RWPE2 (cell line): ENCODE measurements at regions not wholly inside any gene's neighbourhood (a gene's known extent, or its start where the extent isn't known, plus 50 kb on each side); places are given as distances from the start of the nearest gene placed in this dataset.

Experiments used
- ATAC-seq: fragments of 200-7000 bp; cut with Tn5 transposase; 3 replicates; pipeline ENCODE4 v1.9.1; 2021; ENCODE audit warnings: low read depth
- DNase-seq: peaks from one replicate; pipeline ENCODE4 v3.0.0-alpha.2; 2020; ENCODE audit warnings: low spot score
- H3K27ac ChIP-seq: fragments of 450-650 bp; 2 replicates; pipeline ENCODE4 v1.5.1; 2017; ENCODE audit warnings: mild to moderate bottlenecking; ENCODE audit not compliant: poor library complexity, severe bottlenecking
- H3K27me3 ChIP-seq: fragments of 250-450 bp; sonication (Bioruptor Pico); 2 replicates; pipeline ENCODE4 v1.5.1; 2021; ENCODE audit warnings: mild to moderate bottlenecking, moderate library complexity; ENCODE audit not compliant: insufficient read depth, poor library complexity, severe bottlenecking
- H3K36me3 ChIP-seq: fragments of 250-450 bp; sonication (Bioruptor Pico); 2 replicates; pipeline ENCODE4 v1.5.1; 2020; ENCODE audit warnings: low read depth, mild to moderate bottlenecking, moderate library complexity
- H3K4me1 ChIP-seq: fragments of 250-450 bp; sonication (Bioruptor Pico); 2 replicates; pipeline ENCODE4 v1.5.1; 2021; ENCODE audit warnings: mild to moderate bottlenecking, moderate library complexity; ENCODE audit not compliant: insufficient read depth, poor library complexity, severe bottlenecking
- H3K4me3 ChIP-seq: fragments of 250-450 bp; sonication (Bioruptor Pico); 2 replicates; pipeline ENCODE4 v1.5.1; 2021; ENCODE audit warnings: mild to moderate bottlenecking, moderate library complexity; ENCODE audit not compliant: severe bottlenecking
- H3K9me3 ChIP-seq: fragments of 250-450 bp; sonication (Bioruptor Pico); 2 replicates; pipeline ENCODE4 v1.5.1; 2021; ENCODE audit warnings: mild to moderate bottlenecking, moderate library complexity; ENCODE audit not compliant: severe bottlenecking
- CTCF ChIP-seq: fragments of 450-650 bp; IDR thresholded peaks from one replicate; pipeline ENCODE4 v1.5.1; 2017; ENCODE audit warnings: mild to moderate bottlenecking, moderate library complexity; ENCODE audit not compliant: poor library complexity, severe bottlenecking

GRCh38 chr3:184639351-184639750 is 72.5 kb downstream of the MAGEF1 start:
- DNase-seq: no peak
- H3K4me1 ChIP-seq: peaks cover 3% of the 10 kb centered on the region
- no peaks in the 10 kb centered on the region for H3K9me3 ChIP-seq
- no peak overlapping the region for H3K27ac ChIP-seq
- no peaks in the 10 kb centered on the region for H3K36me3 ChIP-seq
- H3K4me3 ChIP-seq: no peak overlapping the region
- no peaks in the 10 kb centered on the region for H3K27me3 ChIP-seq
- TF ChIP-seq CTCF: no peak
- no peak for ATAC-seq

- Histone ChIP-seq H3K36me3 (no peaks in the 10 kb centered on the region), H3K4me3 (no peak overlapping the region), H3K27ac (no peak overlapping the region), H3K9me3 (no peaks in the 10 kb centered on the region), H3K4me1 (peaks cover 3% of the 10 kb centered on the region), H3K27me3 (no peaks in the 10 kb centered on the region)
- ATAC-seq (no peak), DNase-seq (no peak)
- no peak for TF ChIP-seq CTCF
Observed at GRCh38 chr3:184637705-184638104, 74.2 kb downstream of the MAGEF1 start.

GRCh38 chr3:184636741-184637316 is 75.0 kb downstream of the MAGEF1 start:
- no peak overlapping the region for H3K4me3 ChIP-seq

GRCh38 chr3:184635774-184636173 is 74.2 kb downstream of the EPHB3 start:
- DNase-seq: no peak
- no peak for ATAC-seq
- no peak for TF ChIP-seq CTCF
- Histone ChIP-seq H3K9me3 (no peaks in the 10 kb centered on the region), H3K27ac (no peak overlapping the region), H3K36me3 (no peaks in the 10 kb centered on the region), H3K4me1 (peaks cover 3% of the 10 kb centered on the region), H3K27me3 (no peaks in the 10 kb centered on the region), H3K4me3 (no peak overlapping the region)

More at GRCh38 chr3:184636741-184637316, 75.0 kb downstream of the MAGEF1 start:
- Histone ChIP-seq H3K9me3 (no peaks in the 10 kb centered on the region), H3K27ac (no peak overlapping the region), H3K36me3 (no peaks in the 10 kb centered on the region), H3K4me1 (peaks cover 3% of the 10 kb centered on the region), H3K27me3 (no peaks in the 10 kb centered on the region)
- DNase-seq (no peak), ATAC-seq (peak; percentile 55; the same call in 2 of the 3 replicates)
- no peak for TF ChIP-seq CTCF

- H3K4me1 ChIP-seq: peaks cover 3% of the 10 kb centered on the region
Observed at GRCh38 chr3:184635126-184635525, 73.5 kb downstream of the EPHB3 start.

More at GRCh38 chr3:184635126-184635525, 73.5 kb downstream of the EPHB3 start:
- ATAC-seq (no peak), DNase-seq (no peak)
- Histone ChIP-seq H3K27ac (no peak overlapping the region), H3K36me3 (no peaks in the 10 kb centered on the region), H3K9me3 (no peaks in the 10 kb centered on the region), H3K27me3 (no peaks in the 10 kb centered on the region), H3K4me3 (no peak overlapping the region)
- no peak for TF ChIP-seq CTCF
